H54 (cell line): ENCODE measurements at regions not wholly inside any gene's neighbourhood (a gene's known extent, or its start where the extent isn't known, plus 50 kb on each side); places are given as distances from the start of the nearest gene placed in this dataset.

Experiments used
- DNase-seq: peaks from one replicate; pipeline ENCODE4 v3.0.0; 2011; ENCODE audit warnings: low spot score, mixed read lengths; ENCODE audit not compliant: insufficient read length
- FAIRE-seq: peaks from 3 replicates; lab custom pipeline; 2011; peaks lifted over from hg19 to GRCh38; lab: Jason Lieb, UNC
- POLR2A ChIP-seq: IDR thresholded peaks from 2 replicates; pipeline ENCODE4 v1.6.1; 2011; ENCODE audit warnings: low read depth, mild to moderate bottlenecking, low read length

- no peak for FAIRE-seq
- no peak for TF ChIP-seq POLR2A
- DNase-seq = no peak
These were observed 124.8 kb upstream of the RBBP6 start for GRCh38 chr16:24414534-24414933.

GRCh38 chr16:24418733-24419132 lies 120.6 kb upstream of the RBBP6 start:
- DNase-seq (no peak), FAIRE-seq (no peak)
- TF ChIP-seq POLR2A = no peak

GRCh38 chr16:24423312-24423711 lies 116.1 kb upstream of the RBBP6 start:
- no peak for TF ChIP-seq POLR2A
- DNase-seq = no peak
- no peak for FAIRE-seq

DNA sequence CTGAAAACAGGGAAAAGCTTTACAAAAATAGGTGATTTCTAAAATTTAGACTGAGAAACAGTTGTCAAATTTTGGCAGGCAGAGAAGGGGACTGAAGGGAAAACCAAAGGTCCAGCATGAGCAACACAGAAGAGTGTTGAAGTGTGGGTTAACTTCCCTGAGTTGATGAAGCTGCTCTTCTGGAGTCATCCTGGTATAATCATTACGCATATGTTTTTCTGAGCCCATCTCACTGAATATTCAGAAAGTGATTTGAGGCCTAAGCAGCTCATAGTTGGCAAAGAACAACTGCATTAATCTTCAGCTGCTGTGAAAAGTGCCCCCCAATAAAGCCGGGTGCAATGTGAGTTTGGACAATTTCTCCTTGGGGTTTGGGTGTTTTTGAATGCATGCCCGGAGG lies 115.0 kb upstream of the RBBP6 start:
- DNase-seq (no peak), FAIRE-seq (no peak)
- no peak for TF ChIP-seq POLR2A

GRCh38 chr16:24427840-24428239 lies 111.5 kb upstream of the RBBP6 start:
- TF ChIP-seq POLR2A = no peak
- DNase-seq (no peak), FAIRE-seq (no peak)

DNA sequence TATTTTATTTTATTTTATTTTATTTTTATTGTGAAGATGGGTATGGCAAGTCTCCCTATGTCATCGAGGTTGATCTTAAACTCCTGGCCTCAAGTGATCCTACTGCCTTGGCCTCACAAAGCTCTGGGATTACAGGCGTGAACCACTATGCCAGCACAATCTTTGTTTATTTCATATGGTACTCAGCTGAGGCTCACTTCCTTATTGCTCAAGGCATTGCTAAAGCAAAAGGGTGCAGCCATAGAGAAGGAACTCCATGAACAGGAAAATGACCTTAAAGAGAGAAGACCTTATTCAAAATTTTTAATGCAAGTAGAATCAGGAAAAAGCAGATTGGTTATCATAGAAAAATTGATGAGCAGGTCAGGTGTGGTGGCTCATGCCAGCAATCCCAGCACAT lies 110.6 kb upstream of the RBBP6 start:
- FAIRE-seq (no peak), DNase-seq (no peak)
- TF ChIP-seq POLR2A = no peak

DNA sequence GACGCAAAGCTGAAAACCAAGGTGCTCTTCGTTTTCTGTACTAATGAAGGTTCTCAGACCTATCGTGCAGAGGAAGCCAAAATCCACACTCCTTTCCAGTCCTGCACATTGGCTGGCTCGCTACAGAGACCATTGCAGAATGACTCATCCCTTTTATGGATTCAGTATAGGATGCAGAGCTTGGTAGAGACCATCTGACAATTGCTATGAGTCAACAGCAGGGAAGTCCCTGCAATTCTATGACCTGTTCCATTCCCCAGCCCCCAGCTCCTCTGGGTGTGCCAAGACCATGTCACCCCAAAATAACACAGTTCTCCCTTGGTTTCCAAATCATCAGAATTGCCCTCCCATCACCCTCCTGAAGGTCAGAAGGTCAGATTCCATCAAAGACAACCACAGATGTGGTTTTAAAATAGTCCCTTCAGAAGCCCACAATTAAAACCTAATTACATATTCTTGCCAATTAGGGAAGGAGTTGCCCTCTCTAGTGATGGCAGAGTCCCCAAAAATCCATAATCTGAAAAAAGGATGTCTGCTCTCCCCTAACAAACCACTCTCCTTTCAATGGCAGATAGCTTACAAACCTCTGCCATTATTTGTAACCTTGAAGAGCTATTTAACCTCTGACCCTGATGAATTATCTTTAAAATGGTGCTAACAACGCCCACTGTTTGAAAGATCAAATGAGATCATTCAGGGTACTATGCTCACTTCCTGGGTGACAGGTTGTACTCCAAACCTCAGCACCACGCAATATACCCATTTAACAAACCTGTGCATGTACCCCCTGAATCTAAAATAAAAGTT lies 108.2 kb upstream of the RBBP6 start:
- no peak for TF ChIP-seq POLR2A
- no peak for FAIRE-seq
- peak; percentile 10 for DNase-seq

DNA sequence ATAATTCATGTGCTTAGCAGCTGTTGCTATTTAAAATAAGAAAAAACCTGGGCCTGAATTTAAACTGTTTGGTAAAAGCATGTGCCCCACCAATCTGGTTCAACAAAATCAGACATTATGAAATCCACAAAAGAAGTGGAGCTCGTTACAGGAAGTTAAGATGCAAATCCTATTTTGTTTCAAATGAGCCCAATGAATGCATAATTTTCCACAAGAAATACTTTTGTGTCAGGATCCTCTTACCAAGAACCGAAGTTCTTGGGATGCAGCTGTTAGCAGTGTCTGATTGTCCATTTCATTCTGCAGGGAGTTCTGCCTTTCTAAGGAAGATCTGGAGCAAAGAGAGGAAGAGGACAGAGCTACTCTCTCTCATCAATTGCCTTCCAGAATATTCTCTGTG lies 105.7 kb upstream of the RBBP6 start:
- DNase-seq (no peak), FAIRE-seq (no peak)
- TF ChIP-seq POLR2A = no peak

GRCh38 chr16:24440306-24440705 lies 99.1 kb upstream of the RBBP6 start:
- DNase-seq (no peak), FAIRE-seq (no peak)
- no peak for TF ChIP-seq POLR2A

DNA sequence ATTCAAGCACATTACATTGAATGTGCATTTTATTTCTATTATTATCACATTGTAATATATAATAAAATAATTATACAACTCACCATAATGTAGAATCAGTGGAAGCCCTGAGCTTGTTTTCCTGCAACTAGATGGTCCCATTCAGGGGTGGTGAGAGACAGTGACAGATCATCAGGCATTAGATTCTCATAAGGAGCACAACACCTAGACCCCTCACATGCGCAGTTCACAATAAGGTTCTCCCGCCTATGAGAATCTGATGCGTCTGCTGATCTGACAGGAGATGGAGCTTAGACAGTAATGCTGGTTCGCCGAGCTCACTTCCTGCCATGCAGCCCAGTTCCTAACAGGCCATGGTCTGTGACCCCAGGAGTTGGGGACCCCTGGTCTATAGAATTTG lies 96.7 kb upstream of the RBBP6 start:
- FAIRE-seq (no peak), DNase-seq (no peak)
- no peak for TF ChIP-seq POLR2A

DNA sequence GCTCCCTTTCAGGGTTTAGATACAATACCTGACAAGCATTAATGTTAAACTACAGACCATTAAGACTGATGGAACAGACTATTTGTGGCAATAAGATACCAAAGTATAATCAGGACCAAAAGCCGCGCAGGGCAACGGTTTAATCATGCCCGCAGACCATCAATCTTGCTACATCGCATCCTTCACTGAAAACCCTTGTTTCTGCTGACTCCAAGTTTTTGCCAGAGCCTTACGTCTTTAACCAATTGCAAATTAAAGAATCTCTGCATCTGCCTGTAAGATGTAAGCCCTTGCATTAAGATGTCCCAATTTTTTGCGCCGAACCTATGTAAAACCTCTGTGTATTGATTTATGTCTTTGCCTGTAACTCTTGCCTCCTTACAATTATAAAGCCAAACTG lies 94.2 kb upstream of the RBBP6 start:
- FAIRE-seq (no peak), DNase-seq (no peak)
- no peak for TF ChIP-seq POLR2A

DNA sequence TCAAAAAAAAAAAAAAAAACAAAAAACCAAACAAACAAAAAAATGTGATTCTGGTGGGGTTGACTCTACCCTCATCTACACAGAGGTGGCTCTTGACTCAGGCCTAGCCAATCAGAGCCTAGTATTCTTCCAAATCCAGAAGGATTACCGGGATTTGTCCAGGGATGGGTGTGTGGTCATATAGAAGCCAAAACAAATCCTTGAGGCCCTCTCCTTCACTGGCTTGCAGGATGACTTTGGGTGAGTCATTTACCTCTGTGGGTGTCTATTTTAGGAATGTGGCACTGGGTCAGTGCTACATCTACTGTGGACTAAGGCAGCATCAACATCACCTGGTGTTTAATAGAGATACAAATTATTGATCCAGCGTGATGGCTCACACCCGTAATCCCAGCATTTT lies 93.2 kb upstream of the RBBP6 start:
- TF ChIP-seq POLR2A = no peak
- no peak for FAIRE-seq
- no peak for DNase-seq

- DNase-seq = no peak
- TF ChIP-seq POLR2A = no peak
- no peak for FAIRE-seq
These were observed 86.6 kb upstream of the RBBP6 start for GRCh38 chr16:24452724-24453123.

DNA sequence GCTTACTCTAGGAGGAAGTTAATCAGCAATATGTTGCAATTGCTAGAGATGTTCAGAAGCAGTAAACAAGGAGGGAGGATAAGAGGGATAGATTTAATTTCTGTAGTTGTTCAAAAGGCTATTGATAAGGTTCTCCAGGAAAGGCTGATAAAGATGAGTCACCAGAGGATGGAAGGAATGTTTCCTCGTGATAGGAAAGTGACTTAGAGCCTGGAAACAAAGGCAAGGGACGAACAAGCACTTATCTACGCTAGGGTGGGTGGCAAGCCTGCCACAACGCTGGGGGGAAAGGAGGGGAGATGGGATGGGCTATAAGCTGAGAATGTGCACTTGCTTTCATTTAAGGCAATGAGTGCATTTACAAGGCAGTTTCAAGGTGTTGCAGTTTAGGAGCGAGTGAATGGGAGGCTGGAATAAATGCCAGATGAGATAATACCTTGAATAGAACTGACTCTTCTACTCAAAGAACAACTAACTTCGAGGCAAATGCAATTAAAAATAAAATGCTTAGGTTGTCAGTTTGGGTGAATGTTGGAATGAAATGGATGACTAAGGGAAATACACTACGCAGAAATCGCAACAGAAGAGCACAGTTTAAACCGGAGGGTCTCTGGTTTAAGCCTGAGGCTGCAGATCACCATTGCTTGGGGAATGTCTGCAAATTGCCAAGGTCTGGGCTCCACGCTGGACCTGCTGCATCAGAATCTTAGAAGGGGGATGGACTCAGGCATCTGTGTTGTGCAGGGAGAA lies 76.0 kb upstream of the RBBP6 start:
- DNase-seq (no peak), FAIRE-seq (no peak)
- TF ChIP-seq POLR2A = no peak
